GM18868 (cell line): ENCODE measurements at regions not wholly inside any gene's neighbourhood (a gene's known extent, or its start where the extent isn't known, plus 50 kb on each side); places are given as distances from the start of the nearest gene placed in this dataset.

ENCODE experiments used
- ATAC-seq: cut with Tn5 transposase; IDR thresholded peaks from one replicate; pipeline ENCODE4 v1.9.1; 2021; ENCODE audit warnings: mild to moderate bottlenecking, moderate library complexity; ENCODE audit not compliant: unreplicated experiment

GRCh38 chr3:110375751-110376518 lies 695.7 kb upstream of the NECTIN3 start:
- no peak for ATAC-seq

GRCh38 chr3:110378481-110378880 lies 693.1 kb upstream of the NECTIN3 start:
- no peak for ATAC-seq

DNA sequence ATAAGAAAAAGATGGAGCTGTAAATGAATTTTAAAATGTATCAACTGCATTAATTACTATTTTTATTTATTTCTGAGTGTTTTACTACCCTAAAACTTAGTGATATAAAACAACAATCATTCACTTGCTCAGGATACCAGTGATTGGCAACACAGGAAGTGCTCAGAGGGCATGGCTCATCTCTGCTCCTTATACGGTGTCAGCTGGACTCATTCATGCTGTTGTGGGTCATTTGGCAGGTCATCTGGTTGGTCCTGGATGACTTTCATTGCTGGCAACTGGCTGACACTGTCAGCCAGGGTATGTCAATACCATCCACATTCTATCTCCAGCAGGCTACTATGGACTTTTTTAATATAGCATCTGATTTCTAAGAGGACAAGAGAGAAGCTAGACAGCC lies 689.6 kb upstream of the NECTIN3 start:
- no peak for ATAC-seq

DNA sequence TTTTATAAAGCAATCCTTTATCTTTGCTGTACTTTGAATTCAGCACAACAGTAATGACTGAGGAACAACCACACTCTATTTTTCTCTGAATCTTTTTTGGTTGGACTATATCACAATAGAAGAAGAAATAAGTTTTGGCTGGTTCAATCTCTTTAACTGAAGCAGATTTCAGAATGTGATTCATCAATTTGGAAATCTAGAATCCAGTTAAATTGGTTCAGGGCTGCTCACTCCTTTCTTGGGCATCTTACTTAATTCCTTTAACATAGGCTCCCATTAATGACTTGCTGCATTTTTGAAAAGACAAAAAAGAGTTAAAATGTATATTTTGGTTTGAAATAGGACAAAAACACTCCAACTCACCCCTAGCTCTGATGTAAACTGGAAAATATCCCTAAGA lies 688.3 kb upstream of the NECTIN3 start:
- no peak for ATAC-seq

DNA sequence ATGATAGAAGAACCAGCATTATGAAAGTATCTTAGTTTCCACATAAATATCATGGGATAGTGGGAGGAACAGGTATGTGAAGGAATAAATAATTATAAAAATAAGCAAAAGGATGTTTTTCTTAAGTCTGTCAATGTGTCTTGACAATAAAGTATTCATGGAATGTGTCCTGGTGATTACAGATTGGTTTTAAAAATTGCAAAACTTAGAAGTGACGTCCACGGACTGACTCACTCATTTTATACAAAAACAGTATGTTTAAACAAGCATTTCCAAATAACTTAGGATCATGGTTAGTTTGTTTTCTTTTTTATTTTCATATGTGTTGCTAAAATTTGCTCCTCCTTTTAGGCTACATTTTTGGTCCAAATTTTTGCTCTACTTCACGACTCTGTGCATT lies 687.0 kb upstream of the NECTIN3 start:
- ATAC-seq, result no peak

DNA sequence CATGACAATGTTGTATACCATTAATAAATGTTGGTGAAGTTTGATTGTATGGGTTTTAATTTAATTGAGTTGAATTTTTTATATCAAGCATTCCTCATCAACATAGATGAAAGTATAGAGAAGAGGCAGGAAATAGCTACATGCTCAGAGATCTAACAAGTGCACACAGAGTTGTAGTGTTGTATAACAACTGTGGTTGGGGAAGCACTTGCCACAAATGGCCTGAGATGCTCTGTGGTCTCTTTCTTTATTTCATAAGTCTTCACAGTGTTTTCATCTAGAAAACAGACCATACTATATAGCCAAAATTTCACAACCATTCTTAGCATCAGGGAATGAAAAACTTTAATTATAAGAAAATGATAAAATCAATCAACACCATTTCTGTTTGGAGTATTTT lies 682.6 kb upstream of the NECTIN3 start:
- no peak for ATAC-seq

GRCh38 chr3:110390372-110390771 lies 681.2 kb upstream of the NECTIN3 start:
- ATAC-seq, result no peak

DNA sequence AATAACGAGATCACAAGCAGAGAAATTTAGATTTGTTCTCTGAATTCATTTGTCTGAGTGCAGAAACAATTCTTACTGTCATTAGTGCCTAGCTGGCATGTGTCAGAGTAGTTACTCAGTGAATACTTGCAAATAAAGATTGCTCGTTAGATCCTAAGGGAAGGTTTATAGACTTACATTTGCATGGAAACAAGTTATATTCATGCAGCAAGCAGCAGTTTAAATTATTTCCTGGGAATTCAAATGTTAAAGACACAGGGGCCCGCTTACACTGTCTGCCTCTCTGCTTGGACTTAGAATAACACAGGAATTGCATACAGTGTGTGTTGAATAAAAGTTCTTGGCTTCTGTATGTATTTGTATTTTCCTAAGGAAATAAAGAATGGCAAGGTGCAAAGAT lies 680.6 kb upstream of the NECTIN3 start:
- ATAC-seq, result no peak

GRCh38 chr3:110391640-110392395 lies 679.8 kb upstream of the NECTIN3 start:
- ATAC-seq, result no peak

DNA sequence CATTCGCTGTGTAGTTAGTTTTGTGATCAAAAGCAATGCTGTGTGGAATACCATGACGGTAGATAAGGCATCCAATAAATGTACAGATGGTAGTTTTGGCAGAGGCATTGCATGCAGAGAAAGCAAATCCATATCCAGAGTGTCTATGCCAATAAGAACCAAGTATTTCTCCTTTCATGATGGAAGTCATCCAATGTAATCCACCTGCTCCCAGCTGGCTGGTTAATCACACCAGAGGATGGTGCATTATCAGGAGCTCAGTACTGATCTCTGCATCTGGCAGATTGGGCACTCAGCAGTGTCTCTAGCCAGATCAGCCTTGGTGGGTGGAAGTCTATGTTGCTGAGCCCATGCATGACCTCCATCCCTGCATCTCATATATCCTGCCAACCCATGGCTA lies 677.7 kb upstream of the NECTIN3 start:
- ATAC-seq, result no peak

GRCh38 chr3:110397115-110397514 lies 674.5 kb upstream of the NECTIN3 start:
- no peak for ATAC-seq

- ATAC-seq, result no peak
Measured at GRCh38 chr3:110400315-110400714, 671.3 kb upstream of the NECTIN3 start.

DNA sequence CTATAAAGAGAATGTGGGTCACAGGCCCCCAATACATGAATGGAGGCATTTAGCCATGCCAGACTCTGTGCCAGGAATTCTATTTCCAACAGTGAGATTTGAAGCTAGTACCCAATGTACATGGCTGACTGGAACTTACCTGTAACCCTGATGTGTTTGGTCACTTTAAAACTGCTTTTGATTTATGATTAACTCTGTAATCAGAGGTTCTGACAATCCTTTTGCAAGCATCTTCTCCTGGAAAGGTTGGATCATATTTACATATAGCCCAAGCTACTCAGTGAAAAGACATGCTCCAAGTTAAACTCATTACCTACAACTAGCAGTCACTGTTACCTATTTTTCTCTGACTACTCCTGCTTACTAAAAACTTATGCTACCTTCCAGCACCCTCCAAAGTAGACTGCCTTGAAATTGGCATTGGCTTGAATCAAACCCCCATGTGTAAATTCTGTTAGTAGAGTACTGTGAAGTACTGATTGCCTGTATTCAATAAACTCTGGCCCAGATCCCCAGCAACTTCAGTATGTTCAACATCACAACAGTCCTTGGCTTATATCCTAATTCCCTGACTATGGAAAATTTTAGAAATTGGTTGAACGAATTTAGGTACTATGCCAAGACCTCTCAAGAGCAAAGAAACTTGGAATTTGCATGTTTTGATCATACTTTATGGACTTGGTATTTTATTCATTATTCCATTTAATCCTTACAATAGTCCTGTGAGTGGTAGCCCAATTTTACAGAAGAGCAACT lies 665.6 kb upstream of the NECTIN3 start:
- ATAC-seq, result no peak

GRCh38 chr3:110413266-110413665 lies 658.4 kb upstream of the NECTIN3 start:
- ATAC-seq, result no peak

GRCh38 chr3:110413807-110414748 lies 657.5 kb upstream of the NECTIN3 start:
- ATAC-seq, result no peak

GRCh38 chr3:110414855-110415254 lies 656.8 kb upstream of the NECTIN3 start:
- no peak for ATAC-seq

DNA sequence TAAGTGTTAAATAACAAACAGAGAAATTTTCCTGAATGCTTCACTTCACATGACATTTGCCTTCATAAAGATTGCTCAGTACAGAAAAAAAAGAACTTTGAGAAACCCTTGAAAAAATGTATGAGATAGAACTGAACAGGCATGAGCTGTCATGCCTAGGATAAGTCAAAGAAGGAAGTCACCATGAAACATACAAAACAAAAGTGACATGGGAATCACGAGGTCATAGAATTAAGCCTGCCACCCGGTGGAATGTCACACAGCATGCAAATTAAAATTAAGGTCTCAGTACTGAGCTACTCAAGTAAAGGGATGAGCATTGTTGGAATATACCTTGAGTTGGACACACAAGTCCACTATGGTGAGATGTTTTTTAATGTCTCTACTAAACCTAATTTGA lies 652.5 kb upstream of the NECTIN3 start:
- no peak for ATAC-seq

- no peak for ATAC-seq
Measured at GRCh38 chr3:110419601-110420000, 652.0 kb upstream of the NECTIN3 start.

DNA sequence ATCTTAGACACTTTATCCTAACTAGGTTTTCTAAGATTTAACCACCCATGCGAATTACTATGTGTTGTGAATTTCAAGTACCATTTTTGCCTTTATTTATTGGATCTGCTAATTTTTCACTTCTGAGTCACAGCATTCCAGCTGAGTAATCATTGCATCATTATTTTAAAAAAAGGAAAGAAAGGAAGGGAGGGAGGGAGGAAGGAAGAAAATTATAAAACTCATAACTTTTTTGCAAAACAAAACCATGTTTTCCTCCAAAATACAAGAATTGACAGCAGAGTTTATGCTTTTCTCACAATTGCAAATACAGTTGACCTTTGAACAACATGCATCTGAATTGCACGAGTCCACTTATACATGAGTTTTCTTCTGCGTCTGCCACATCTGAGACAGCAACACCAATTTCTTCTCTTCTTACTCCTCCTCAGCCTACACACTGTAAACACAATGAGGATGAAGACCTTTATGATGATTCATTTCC lies 651.4 kb upstream of the NECTIN3 start:
- ATAC-seq, result no peak

- ATAC-seq, result no peak
Measured at GRCh38 chr3:110423276-110423675, 648.3 kb upstream of the NECTIN3 start.
